ENCODE measurements at regions not wholly inside any gene's neighbourhood (a gene's known extent, or its start where the extent isn't known, plus 50 kb on each side); places are given as distances from the start of the nearest gene placed in this dataset.

- TF ChIP-seq, protein P1, sequence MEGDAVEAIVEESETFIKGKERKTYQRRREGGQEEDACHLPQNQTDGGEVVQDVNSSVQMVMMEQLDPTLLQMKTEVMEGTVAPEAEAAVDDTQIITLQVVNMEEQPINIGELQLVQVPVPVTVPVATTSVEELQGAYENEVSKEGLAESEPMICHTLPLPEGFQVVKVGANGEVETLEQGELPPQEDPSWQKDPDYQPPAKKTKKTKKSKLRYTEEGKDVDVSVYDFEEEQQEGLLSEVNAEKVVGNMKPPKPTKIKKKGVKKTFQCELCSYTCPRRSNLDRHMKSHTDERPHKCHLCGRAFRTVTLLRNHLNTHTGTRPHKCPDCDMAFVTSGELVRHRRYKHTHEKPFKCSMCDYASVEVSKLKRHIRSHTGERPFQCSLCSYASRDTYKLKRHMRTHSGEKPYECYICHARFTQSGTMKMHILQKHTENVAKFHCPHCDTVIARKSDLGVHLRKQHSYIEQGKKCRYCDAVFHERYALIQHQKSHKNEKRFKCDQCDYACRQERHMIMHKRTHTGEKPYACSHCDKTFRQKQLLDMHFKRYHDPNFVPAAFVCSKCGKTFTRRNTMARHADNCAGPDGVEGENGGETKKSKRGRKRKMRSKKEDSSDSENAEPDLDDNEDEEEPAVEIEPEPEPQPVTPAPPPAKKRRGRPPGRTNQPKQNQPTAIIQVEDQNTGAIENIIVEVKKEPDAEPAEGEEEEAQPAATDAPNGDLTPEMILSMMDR (IDR thresholded peaks at IDR 0.05) = no peak
- no peak for TF ChIP-seq POLR2A (IDR thresholded peaks at IDR 0.05)
- no peak for TF ChIP-seq EP300 (IDR thresholded peaks at IDR 0.05)
Observed at GRCh38 chr13:31901985-31902384, 129.6 kb upstream of the FRY start.
